ENCODE measurements at regions not wholly inside any gene's neighbourhood (a gene's known extent, or its start where the extent isn't known, plus 50 kb on each side); places are given as distances from the start of the nearest gene placed in this dataset.

DNA sequence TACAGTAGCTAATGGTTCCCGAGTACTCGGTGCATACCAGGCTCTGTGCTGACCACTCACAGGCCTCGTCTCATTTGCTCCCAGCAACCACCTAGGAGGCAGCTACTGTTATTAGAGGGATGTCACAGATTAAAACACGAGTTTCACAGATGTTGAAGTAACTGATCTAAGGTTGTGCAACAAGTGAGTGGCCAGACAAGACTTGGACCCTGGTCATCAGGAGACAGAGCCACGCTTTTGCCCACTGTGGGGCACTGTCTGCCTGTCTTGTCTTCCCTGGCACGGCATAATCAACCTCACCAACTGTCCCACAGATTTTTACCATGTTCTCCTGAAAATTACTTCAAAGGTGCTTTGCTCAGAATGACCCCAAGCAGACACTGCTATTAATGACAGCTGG, 111.6 kb upstream of the HABP2 start:
- Histone ChIP-seq H3K4me3 (ENCODE audit: low read length) (no peak overlapping the region), H2AFZ (ENCODE audit: low read depth, low read length) (no peak overlapping the region), H3K36me3 (ENCODE audit: insufficient read depth, low read length) (no peaks in the 10 kb centered on the region), H3K27ac (ENCODE audit: low read length) (no peak overlapping the region), H3K9me3 (ENCODE audit: low read length) (no peaks in the 10 kb centered on the region), H3K9ac (ENCODE audit: low read length) (no peak overlapping the region), H3K4me2 (ENCODE audit: low read length) (no peak overlapping the region), H3K9me2 (ENCODE audit: insufficient read depth, low read length) (no peaks in the 10 kb centered on the region), H3K27me3 (ENCODE audit: insufficient read depth, low read depth, low read length) (no peaks in the 10 kb centered on the region), H3K79me2 (replicated peaks; ENCODE audit: insufficient read depth, low read length) (no peaks in the 10 kb centered on the region), H3F3A (ENCODE audit: insufficient read depth, low read length, poor library complexity, severe bottlenecking) (no peaks in the 10 kb centered on the region), H4K20me1 (ENCODE audit: insufficient read depth) (no peaks in the 10 kb centered on the region)
- TF ChIP-seq, protein P1, sequence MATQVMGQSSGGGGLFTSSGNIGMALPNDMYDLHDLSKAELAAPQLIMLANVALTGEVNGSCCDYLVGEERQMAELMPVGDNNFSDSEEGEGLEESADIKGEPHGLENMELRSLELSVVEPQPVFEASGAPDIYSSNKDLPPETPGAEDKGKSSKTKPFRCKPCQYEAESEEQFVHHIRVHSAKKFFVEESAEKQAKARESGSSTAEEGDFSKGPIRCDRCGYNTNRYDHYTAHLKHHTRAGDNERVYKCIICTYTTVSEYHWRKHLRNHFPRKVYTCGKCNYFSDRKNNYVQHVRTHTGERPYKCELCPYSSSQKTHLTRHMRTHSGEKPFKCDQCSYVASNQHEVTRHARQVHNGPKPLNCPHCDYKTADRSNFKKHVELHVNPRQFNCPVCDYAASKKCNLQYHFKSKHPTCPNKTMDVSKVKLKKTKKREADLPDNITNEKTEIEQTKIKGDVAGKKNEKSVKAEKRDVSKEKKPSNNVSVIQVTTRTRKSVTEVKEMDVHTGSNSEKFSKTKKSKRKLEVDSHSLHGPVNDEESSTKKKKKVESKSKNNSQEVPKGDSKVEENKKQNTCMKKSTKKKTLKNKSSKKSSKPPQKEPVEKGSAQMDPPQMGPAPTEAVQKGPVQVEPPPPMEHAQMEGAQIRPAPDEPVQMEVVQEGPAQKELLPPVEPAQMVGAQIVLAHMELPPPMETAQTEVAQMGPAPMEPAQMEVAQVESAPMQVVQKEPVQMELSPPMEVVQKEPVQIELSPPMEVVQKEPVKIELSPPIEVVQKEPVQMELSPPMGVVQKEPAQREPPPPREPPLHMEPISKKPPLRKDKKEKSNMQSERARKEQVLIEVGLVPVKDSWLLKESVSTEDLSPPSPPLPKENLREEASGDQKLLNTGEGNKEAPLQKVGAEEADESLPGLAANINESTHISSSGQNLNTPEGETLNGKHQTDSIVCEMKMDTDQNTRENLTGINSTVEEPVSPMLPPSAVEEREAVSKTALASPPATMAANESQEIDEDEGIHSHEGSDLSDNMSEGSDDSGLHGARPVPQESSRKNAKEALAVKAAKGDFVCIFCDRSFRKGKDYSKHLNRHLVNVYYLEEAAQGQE (IDR thresholded peaks at IDR 0.05; ENCODE audit: borderline replicate concordance): no peak
- TF ChIP-seq POLR2AphosphoS5 (IDR thresholded peaks at IDR 0.05): no peak
- TF ChIP-seq EP300 (conservative IDR thresholded peaks at IDR 0.05; ENCODE audit: poor library complexity, severe bottlenecking): no peak

DNA sequence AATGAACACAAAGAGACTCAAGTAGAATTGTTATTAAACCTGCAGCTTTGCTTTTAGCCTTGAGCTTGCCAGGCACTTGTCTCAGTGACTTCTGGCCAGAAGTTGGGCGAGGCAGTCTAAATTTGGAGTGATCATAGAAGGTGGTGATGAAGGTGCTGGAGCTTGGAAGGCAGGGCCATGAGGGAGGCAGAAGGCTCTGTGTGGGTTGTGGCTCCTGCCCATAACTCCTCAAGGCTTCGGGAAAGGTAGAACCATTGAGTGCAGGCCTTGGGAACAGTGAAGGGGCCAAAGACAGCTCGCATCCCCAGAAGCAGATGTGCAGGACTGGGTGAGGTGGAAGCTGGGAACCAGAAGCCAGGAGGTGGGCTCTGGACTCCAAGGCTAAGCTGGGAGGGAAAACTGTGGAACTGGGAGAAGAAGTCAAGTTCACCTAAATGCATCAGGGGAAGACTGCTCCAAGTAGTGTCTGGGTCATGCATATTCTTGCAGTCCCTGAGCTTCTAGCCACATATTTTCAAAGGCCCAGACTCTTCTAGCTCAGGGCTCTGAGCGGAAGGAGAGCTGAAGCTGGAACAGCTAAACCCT, 111.1 kb upstream of the HABP2 start:
- Histone ChIP-seq H3K79me2 (replicated peaks; ENCODE audit: insufficient read depth, low read length) (no peaks in the 10 kb centered on the region), H3K27ac (ENCODE audit: low read length) (no peak overlapping the region), H3K9ac (ENCODE audit: low read length) (no peak overlapping the region), H3K9me3 (ENCODE audit: low read length) (no peaks in the 10 kb centered on the region), H3K9me2 (ENCODE audit: insufficient read depth, low read length) (no peaks in the 10 kb centered on the region), H4K20me1 (ENCODE audit: insufficient read depth) (no peaks in the 10 kb centered on the region), H2AFZ (ENCODE audit: low read depth, low read length) (no peak overlapping the region), H3K27me3 (ENCODE audit: insufficient read depth, low read depth, low read length) (no peaks in the 10 kb centered on the region), H3K4me3 (ENCODE audit: low read length) (no peak overlapping the region), H3K36me3 (ENCODE audit: insufficient read depth, low read length) (no peaks in the 10 kb centered on the region), H3K4me2 (ENCODE audit: low read length) (no peak overlapping the region), H3F3A (ENCODE audit: insufficient read depth, low read length, poor library complexity, severe bottlenecking) (no peaks in the 10 kb centered on the region)
- TF ChIP-seq TAF1 (IDR thresholded peaks at IDR 0.05; ENCODE audit: low read depth) (no peak), POLR2AphosphoS5 (IDR thresholded peaks at IDR 0.05) (no peak), SMC3 (conservative IDR thresholded peaks at IDR 0.05; ENCODE audit: poor library complexity) (no peak), MXI1 (conservative IDR thresholded peaks at IDR 0.05; ENCODE audit: poor library complexity, severe bottlenecking) (no peak)
- TF ChIP-seq, protein P2, sequence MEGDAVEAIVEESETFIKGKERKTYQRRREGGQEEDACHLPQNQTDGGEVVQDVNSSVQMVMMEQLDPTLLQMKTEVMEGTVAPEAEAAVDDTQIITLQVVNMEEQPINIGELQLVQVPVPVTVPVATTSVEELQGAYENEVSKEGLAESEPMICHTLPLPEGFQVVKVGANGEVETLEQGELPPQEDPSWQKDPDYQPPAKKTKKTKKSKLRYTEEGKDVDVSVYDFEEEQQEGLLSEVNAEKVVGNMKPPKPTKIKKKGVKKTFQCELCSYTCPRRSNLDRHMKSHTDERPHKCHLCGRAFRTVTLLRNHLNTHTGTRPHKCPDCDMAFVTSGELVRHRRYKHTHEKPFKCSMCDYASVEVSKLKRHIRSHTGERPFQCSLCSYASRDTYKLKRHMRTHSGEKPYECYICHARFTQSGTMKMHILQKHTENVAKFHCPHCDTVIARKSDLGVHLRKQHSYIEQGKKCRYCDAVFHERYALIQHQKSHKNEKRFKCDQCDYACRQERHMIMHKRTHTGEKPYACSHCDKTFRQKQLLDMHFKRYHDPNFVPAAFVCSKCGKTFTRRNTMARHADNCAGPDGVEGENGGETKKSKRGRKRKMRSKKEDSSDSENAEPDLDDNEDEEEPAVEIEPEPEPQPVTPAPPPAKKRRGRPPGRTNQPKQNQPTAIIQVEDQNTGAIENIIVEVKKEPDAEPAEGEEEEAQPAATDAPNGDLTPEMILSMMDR (IDR thresholded peaks at IDR 0.05; ENCODE audit: poor library complexity, severe bottlenecking): no peak

DNA sequence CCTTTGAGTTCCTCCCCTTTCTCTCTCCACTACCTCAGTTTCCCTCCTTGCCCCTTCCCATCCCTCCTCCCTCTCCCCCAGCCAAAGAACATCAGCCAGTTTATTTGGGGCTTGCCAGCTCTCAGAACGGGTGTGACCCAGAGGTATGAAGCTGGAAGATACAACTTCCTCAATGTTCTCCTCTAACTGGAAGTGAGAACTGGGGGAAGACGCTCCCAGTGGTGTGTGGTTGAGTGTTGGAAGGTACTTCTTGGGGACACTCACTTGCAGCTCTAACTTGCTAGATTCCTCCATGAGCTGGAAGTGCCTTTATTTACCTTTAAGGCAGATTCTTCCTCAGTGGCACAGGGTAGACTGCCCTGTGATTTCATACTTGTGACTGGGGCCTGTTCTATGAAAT, 110.5 kb upstream of the HABP2 start:
- Histone ChIP-seq H3K4me2 (ENCODE audit: low read length) (no peak overlapping the region), H3K4me3 (ENCODE audit: low read length) (no peak overlapping the region), H4K20me1 (ENCODE audit: insufficient read depth) (no peaks in the 10 kb centered on the region), H2AFZ (ENCODE audit: low read depth, low read length) (no peak overlapping the region), H3K79me2 (replicated peaks; ENCODE audit: insufficient read depth, low read length) (no peaks in the 10 kb centered on the region), H3K27me3 (ENCODE audit: insufficient read depth, low read depth, low read length) (no peaks in the 10 kb centered on the region), H3K27ac (ENCODE audit: low read length) (no peak overlapping the region), H3K9me2 (ENCODE audit: insufficient read depth, low read length) (no peaks in the 10 kb centered on the region), H3K9ac (ENCODE audit: low read length) (no peak overlapping the region), H3K9me3 (ENCODE audit: low read length) (no peaks in the 10 kb centered on the region), H3K36me3 (ENCODE audit: insufficient read depth, low read length) (no peaks in the 10 kb centered on the region), H3F3A (ENCODE audit: insufficient read depth, low read length, poor library complexity, severe bottlenecking) (no peaks in the 10 kb centered on the region)
- TF ChIP-seq EP300 (conservative IDR thresholded peaks at IDR 0.05; ENCODE audit: poor library complexity, severe bottlenecking) (no peak), MXI1 (conservative IDR thresholded peaks at IDR 0.05; ENCODE audit: poor library complexity, severe bottlenecking) (no peak)
